Kidney epithelial cell (primary cell): ENCODE measurements at regions not wholly inside any gene's neighbourhood (a gene's known extent, or its start where the extent isn't known, plus 50 kb on each side); places are given as distances from the start of the nearest gene placed in this dataset.
"Not testable (repeated sequence)": the region's sequence is repeated elsewhere in the genome, so short reads cannot be mapped to it uniquely, and the experiment has no call there.

ENCODE experiments used
- DNase-seq: peaks from one replicate; pipeline ENCODE4 v3.0.0-alpha.2; 2010; ENCODE audit warnings: low read depth
- H3K27me3 ChIP-seq: 2 replicates; pipeline ENCODE4 v1.6.0; 2011; ENCODE audit warnings: low read length; ENCODE audit not compliant: control insufficient read depth, insufficient read depth
- H3K36me3 ChIP-seq: 2 replicates; pipeline ENCODE4 v1.5.1; 2011; ENCODE audit warnings: low read length; ENCODE audit not compliant: control insufficient read depth, insufficient read depth
- H3K4me3 ChIP-seq: 2 replicates; pipeline ENCODE4 v1.5.1; 2011; ENCODE audit warnings: low read depth, mild to moderate bottlenecking, control low read depth, low read length
- TF ChIP-seq, protein P1 (sequence below): IDR thresholded peaks from 2 replicates; pipeline ENCODE4 v1.5.1; 2011; ENCODE audit warnings: mild to moderate bottlenecking, moderate library complexity, low read length, control low read depth, inconsistent platforms; ENCODE audit not compliant: insufficient read depth, poor library complexity, severe bottlenecking

DNA sequence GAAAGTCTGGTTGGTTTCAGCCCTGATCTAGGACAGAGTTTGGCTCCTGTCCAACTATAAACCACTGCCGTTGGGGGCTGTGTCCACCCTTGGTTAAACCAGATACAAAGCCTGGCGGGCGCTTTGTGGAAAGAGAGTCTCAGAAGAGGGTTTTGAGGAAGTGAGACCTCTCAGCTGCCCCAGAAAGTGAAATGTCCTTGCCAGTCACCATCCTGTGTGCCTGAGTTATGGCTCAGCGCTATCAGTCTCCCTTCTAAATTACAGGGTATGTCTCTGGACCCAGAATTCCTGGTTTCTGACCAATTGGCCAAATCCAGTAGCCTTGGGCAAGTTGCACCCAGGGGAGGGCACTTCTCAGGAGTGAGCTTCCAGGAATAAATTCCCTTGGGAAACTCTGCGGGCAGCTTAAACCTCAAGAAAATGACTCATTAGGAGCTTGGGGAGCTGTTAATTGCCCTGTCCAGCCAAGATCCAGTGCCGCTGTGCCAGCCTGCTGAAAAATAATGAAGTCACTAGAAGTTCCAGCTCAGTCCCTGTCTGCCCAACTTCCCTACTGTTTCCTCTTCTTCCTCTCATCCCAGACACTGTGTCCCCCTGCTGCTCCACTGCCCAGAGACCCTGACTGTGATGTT is 66.7 kb upstream of the PDZD8 start:
- no peak overlapping the region for H3K4me3 ChIP-seq
- peak; percentile 91 for DNase-seq
- no peaks in the 10 kb centered on the region for H3K27me3 ChIP-seq
- no peaks in the 10 kb centered on the region for H3K36me3 ChIP-seq
- TF ChIP-seq, protein P1, sequence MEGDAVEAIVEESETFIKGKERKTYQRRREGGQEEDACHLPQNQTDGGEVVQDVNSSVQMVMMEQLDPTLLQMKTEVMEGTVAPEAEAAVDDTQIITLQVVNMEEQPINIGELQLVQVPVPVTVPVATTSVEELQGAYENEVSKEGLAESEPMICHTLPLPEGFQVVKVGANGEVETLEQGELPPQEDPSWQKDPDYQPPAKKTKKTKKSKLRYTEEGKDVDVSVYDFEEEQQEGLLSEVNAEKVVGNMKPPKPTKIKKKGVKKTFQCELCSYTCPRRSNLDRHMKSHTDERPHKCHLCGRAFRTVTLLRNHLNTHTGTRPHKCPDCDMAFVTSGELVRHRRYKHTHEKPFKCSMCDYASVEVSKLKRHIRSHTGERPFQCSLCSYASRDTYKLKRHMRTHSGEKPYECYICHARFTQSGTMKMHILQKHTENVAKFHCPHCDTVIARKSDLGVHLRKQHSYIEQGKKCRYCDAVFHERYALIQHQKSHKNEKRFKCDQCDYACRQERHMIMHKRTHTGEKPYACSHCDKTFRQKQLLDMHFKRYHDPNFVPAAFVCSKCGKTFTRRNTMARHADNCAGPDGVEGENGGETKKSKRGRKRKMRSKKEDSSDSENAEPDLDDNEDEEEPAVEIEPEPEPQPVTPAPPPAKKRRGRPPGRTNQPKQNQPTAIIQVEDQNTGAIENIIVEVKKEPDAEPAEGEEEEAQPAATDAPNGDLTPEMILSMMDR, result no peak

GRCh38 chr10:117441361-117441760 is 66.1 kb upstream of the PDZD8 start:
- no peak overlapping the region for H3K4me3 ChIP-seq
- TF ChIP-seq, protein P1, result no peak
- no peak for DNase-seq
- H3K36me3 ChIP-seq, result no peaks in the 10 kb centered on the region
- no peaks in the 10 kb centered on the region for H3K27me3 ChIP-seq

DNA sequence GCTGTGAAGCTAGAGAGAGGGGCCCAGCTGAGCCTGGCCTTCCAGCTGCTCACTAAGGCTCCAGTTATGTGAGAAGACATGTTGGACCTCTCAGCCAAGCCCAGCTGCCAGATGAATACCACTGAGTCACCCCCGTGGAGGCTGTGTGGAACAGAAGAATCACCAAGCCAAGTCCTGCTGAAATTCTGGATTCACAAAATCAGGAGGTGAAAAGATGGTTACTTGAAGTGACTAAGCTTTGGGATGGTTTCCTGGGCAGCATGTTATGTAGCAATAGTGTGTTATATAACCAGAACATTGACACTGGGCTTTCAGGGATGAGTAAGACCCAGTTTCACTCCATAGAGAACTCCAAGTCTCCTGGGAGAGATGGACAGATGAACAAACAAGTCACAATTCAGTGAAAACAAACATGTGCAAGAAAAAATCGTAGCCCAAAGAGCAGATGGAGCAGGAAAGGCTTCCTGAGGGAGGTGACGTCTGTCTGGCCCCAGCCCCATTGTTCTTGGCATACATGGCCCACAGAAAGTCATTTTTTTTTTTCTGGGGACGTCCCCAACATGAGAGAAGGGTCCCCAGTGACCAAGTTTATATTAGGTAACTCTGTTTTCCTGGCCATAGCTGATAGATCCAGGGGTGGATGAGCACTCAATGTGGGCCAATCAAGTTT is 64.1 kb upstream of the PDZD8 start:
- H3K27me3 ChIP-seq, result no peaks in the 10 kb centered on the region
- H3K4me3 ChIP-seq, result no peak overlapping the region
- no peaks in the 10 kb centered on the region for H3K36me3 ChIP-seq
- DNase-seq, result no peak
- TF ChIP-seq, protein P1, result no peak

- no peaks in the 10 kb centered on the region for H3K27me3 ChIP-seq
- TF ChIP-seq, protein P1, result no peak
- H3K36me3 ChIP-seq, result no peaks in the 10 kb centered on the region
- no peak for DNase-seq
- H3K4me3 ChIP-seq, result no peak overlapping the region
Measured at GRCh38 chr10:117432866-117433265, 57.6 kb upstream of the PDZD8 start.

GRCh38 chr10:117431160-117431559 is 55.9 kb upstream of the PDZD8 start:
- no peak overlapping the region for H3K4me3 ChIP-seq
- DNase-seq, result no peak
- H3K27me3 ChIP-seq, result no peaks in the 10 kb centered on the region
- TF ChIP-seq, protein P1, result peak; percentile 19
- no peaks in the 10 kb centered on the region for H3K36me3 ChIP-seq

DNA sequence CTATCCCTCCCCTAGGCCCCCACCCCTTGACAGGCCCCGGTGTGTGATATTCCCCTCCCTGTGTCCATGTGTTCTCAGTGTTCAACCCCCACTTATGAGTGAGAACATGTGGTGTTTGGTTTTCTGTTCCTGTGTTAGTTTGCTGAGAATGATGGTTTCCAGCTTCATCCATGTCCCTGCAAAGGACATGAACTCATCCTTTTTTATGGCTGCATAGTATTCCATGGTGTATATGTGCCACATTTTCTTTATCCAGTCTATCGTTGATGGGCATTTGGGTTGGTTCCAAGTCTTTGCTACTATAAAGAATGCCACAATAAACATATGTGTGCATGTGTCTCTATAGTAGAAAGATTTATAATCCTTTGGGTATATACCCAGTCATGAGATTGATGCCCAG is 55.3 kb upstream of the PDZD8 start:
- H3K36me3 ChIP-seq, H3K4me3 ChIP-seq, DNase-seq, H3K27me3 ChIP-seq: not testable (repeated sequence)
